Endothelial cell of umbilical vein (primary cell): ENCODE measurements at regions not wholly inside any gene's neighbourhood (a gene's known extent, or its start where the extent isn't known, plus 50 kb on each side); places are given as distances from the start of the nearest gene placed in this dataset.

Experiments
- BruUV-seq: library from RNA; stranded (reverse); fragments of 400-500 nt; replicated peaks from 2 replicates; lab custom pipeline; 2021; lab: Mats Ljungman, UMichigan
- CTCF ChIA-PET: fragments of 300-600, 350-600 bp; sonication (Branson Sonifier 250); formaldehyde crosslinking; loops from one replicate; lab custom pipeline; 2021; ENCODE audit warnings: antibody characterized with exemption, inconsistent platforms; lab: Charles Lee
- POLR2A ChIA-PET: fragments of 300-600, 350-600 bp; sonication (Branson Sonifier 250); formaldehyde crosslinking; loops from one replicate; lab custom pipeline; 2021; ENCODE audit warnings: antibody characterized with exemption, inconsistent platforms; lab: Charles Lee
- DNase-seq: peaks from one replicate; pipeline ENCODE4 v3.0.0-alpha.2; 2011; ENCODE audit warnings: low read depth, low spot score
- FAIRE-seq: peaks from 2 replicates; lab custom pipeline; 2011; peaks lifted over from hg19 to GRCh38; lab: Jason Lieb, UNC
- H2AFZ ChIP-seq: 2 replicates; pipeline ENCODE4 v1.6.0; 2012; ENCODE audit warnings: low read depth, low read length, control low read depth, inconsistent platforms
- H3K27ac ChIP-seq: 2 replicates; pipeline ENCODE4 v1.5.1; 2011; ENCODE audit warnings: low read depth, mild to moderate bottlenecking, control low read depth, low read length, moderate library complexity; ENCODE audit not compliant: insufficient read depth
- H3K27me3 ChIP-seq, 2 experiments: 2 replicates each; pipeline versions ENCODE4 v1.6.0 to v1.6.1; 2011; ENCODE audit warnings: low read length in 2 of 2, mixed read lengths in 1 of 2; ENCODE audit not compliant: control insufficient read depth in 2 of 2, insufficient read depth in 2 of 2
- H3K36me3 ChIP-seq, 2 experiments: 2 replicates in 1 of 2; 3 replicates in 1 of 2; pipeline ENCODE4 v1.5.1; 2011; ENCODE audit warnings: low read length in 2 of 2, mild to moderate bottlenecking in 1 of 2, moderate library complexity in 1 of 2; ENCODE audit not compliant: control insufficient read depth in 2 of 2, insufficient read depth in 2 of 2; ENCODE audit errors: extremely low read depth in 1 of 2
- H3K4me1 ChIP-seq: 3 replicates; pipeline ENCODE4 v1.5.1; 2011; ENCODE audit warnings: mild to moderate bottlenecking, low read length; ENCODE audit not compliant: control insufficient read depth, insufficient read depth; ENCODE audit errors: extremely low read depth
- H3K4me2 ChIP-seq: 2 replicates; pipeline ENCODE4 v1.6.1; 2011; ENCODE audit warnings: low read length, control low read depth, mixed read lengths; ENCODE audit not compliant: insufficient read depth
- H3K4me3 ChIP-seq, 3 experiments: fragments of 200-600 bp in 1 of 3; sonication (generic), shearing (Covaris generic) in 1 of 3; replicated peaks in 1 of 3; 2 replicates each; pipeline ENCODE4 v1.5.1; 2011 to 2016; ENCODE audit warnings: control low read depth in 3 of 3, low read length in 3 of 3, mild to moderate bottlenecking in 2 of 3, inconsistent platforms in 1 of 3, low read depth in 1 of 3, moderate library complexity in 1 of 3; ENCODE audit not compliant: insufficient read depth in 1 of 3
- H3K79me2 ChIP-seq: 2 replicates; pipeline ENCODE4 v1.6.0; 2012; ENCODE audit warnings: low read length, inconsistent platforms; ENCODE audit not compliant: control insufficient read depth, insufficient read depth
- H3K9ac ChIP-seq: replicated peaks from 2 replicates; pipeline ENCODE3; 2011; ENCODE audit warnings: low read length, control low read depth; ENCODE audit not compliant: insufficient read depth; ENCODE audit errors: extremely low read depth
- H3K9me1 ChIP-seq: replicated peaks from 3 replicates; pipeline ENCODE4 v1.6.0; 2011; ENCODE audit warnings: mild to moderate bottlenecking, low read length; ENCODE audit not compliant: control insufficient read depth, insufficient read depth; ENCODE audit errors: extremely low read depth
- H3K9me3 ChIP-seq: replicated peaks from 2 replicates; pipeline ENCODE4 v1.5.1; 2012; ENCODE audit warnings: low read length, inconsistent platforms; ENCODE audit not compliant: control insufficient read depth, insufficient read depth
- H4K20me1 ChIP-seq: replicated peaks from 2 replicates; pipeline ENCODE3; 2011; ENCODE audit warnings: mild to moderate bottlenecking, low read length; ENCODE audit not compliant: control insufficient read depth, insufficient read depth; ENCODE audit errors: extremely low read depth
- EZH2 ChIP-seq: IDR thresholded peaks from 2 replicates; pipeline ENCODE4 v1.6.1; 2012; ENCODE audit warnings: borderline replicate concordance, low read depth, mild to moderate bottlenecking, moderate library complexity, low read length, inconsistent platforms; ENCODE audit not compliant: severe bottlenecking
- FOS ChIP-seq: IDR thresholded peaks from 2 replicates; pipeline ENCODE4 v1.6.1; 2011; ENCODE audit warnings: mild to moderate bottlenecking, low read length, moderate library complexity, borderline replicate concordance; ENCODE audit not compliant: insufficient read depth
- GATA2 ChIP-seq: IDR thresholded peaks from 2 replicates; pipeline ENCODE4 v1.7.0; 2011; ENCODE audit warnings: low read depth, mild to moderate bottlenecking, moderate library complexity, mixed read lengths, low read length; ENCODE audit not compliant: insufficient read length, insufficient read depth
- JUN ChIP-seq: IDR thresholded peaks from 2 replicates; pipeline ENCODE4 v1.6.1; 2011; ENCODE audit warnings: borderline replicate concordance, low read depth; ENCODE audit not compliant: insufficient read length, insufficient read depth
- MAX ChIP-seq: IDR thresholded peaks from 2 replicates; pipeline ENCODE4 v1.6.1; 2011; ENCODE audit not compliant: insufficient read depth, insufficient read length
- MYC ChIP-seq: IDR thresholded peaks from one replicate; pipeline ENCODE4 v1.6.1; 2011; ENCODE audit warnings: mild to moderate bottlenecking, low read depth, low read length
- POLR2A ChIP-seq: IDR thresholded peaks from 2 replicates; pipeline ENCODE4 v1.6.1; 2012; ENCODE audit warnings: low read depth, mild to moderate bottlenecking, control low read depth, low read length
- POLR2AphosphoS5 ChIP-seq: IDR thresholded peaks from 2 replicates; pipeline ENCODE4 v1.6.1; 2012; ENCODE audit warnings: low read depth, mild to moderate bottlenecking, control low read depth, low read length, moderate library complexity; ENCODE audit not compliant: insufficient read depth
- dilution Hi-C: fragments of 300-500 bp; cut with MboI; formaldehyde crosslinking; loops from one replicate; pipeline ENCODE4 v1.15.0; 2019; ENCODE audit warnings: low sequenced_read_pairs; ENCODE audit not compliant: extremely low pct_ligation_motif_present
- intact Hi-C: fragments of 100-400 bp; cut with micrococcal nuclease; formaldehyde crosslinking; loops from one replicate; pipeline ENCODE4 v1.10.0; 2022
- TF ChIP-seq, protein P1 (sequence below), 2 donors: IDR thresholded peaks; 1 replicate in 1 of 2; 2 replicates in 1 of 2; pipeline ENCODE4 v1.5.1; 2011; ENCODE audit warnings: low read length in 2 of 2, mild to moderate bottlenecking in 2 of 2, moderate library complexity in 2 of 2, control low read depth in 1 of 2, inconsistent platforms in 1 of 2, low read depth in 1 of 2; ENCODE audit not compliant: insufficient read depth in 1 of 2; ENCODE audit errors: extremely low read depth in 1 of 2

DNA sequence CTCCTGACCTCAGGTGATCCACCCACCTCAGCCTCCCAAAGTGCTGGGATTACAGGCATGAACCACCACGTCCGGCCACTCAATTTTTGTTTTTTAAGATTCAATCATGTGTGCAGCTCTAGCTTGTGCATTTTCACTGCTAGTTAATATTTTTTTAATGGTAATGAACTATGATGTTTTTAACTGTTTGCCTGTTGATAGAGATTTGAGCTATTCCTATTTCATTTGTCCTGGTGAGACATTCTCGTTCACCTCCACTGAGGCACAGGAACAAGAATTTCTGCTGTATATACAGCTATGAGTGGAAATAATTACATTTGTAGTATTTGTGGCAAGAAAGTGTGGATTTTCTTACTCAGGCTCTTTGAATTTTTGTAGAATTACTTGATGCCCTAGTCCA is 137.7 kb upstream of the MYOCD start:
- no peaks in the 10 kb centered on the region for H3K9me1 ChIP-seq
- H3K36me3 ChIP-seq, result no peaks in the 10 kb centered on the region
- no peak overlapping the region for H3K4me3 ChIP-seq
- no peak overlapping the region for H2AFZ ChIP-seq
- ChIA-PET CTCF (no interaction called here), POLR2A (no interaction called here)
- no peak overlapping the region for H3K4me2 ChIP-seq
- DNase-seq (no peak), FAIRE-seq (no peak)
- no peaks in the 10 kb centered on the region for H3K9me3 ChIP-seq
- H4K20me1 ChIP-seq, result no peaks in the 10 kb centered on the region
- BruUV-seq, result no TSS peak
- no peak overlapping the region for H3K27ac ChIP-seq
- no peaks in the 10 kb centered on the region for H3K27me3 ChIP-seq
- dilution Hi-C loops, result no loop called here
- intact Hi-C loops, result no loop called here
- H3K79me2 ChIP-seq, result no peaks in the 10 kb centered on the region
- TF ChIP-seq MYC (no peak), GATA2 (no peak), MAX (no peak), EZH2 (no peak), JUN (no peak), POLR2A (no peak), POLR2AphosphoS5 (no peak), FOS (no peak)
- TF ChIP-seq, protein P1, sequence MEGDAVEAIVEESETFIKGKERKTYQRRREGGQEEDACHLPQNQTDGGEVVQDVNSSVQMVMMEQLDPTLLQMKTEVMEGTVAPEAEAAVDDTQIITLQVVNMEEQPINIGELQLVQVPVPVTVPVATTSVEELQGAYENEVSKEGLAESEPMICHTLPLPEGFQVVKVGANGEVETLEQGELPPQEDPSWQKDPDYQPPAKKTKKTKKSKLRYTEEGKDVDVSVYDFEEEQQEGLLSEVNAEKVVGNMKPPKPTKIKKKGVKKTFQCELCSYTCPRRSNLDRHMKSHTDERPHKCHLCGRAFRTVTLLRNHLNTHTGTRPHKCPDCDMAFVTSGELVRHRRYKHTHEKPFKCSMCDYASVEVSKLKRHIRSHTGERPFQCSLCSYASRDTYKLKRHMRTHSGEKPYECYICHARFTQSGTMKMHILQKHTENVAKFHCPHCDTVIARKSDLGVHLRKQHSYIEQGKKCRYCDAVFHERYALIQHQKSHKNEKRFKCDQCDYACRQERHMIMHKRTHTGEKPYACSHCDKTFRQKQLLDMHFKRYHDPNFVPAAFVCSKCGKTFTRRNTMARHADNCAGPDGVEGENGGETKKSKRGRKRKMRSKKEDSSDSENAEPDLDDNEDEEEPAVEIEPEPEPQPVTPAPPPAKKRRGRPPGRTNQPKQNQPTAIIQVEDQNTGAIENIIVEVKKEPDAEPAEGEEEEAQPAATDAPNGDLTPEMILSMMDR (IDR thresholded peaks at IDR 0.05; ENCODE audit: extremely low read depth in 1 of 2, insufficient read depth in 1 of 2, low read depth in 1 of 2, low read length in 2 of 2), result no peak
- H3K4me1 ChIP-seq, result no peaks in the 10 kb centered on the region
- no peak overlapping the region for H3K9ac ChIP-seq
